GM11168 (cell line): ENCODE measurements at regions not wholly inside any gene's neighbourhood (a gene's known extent, or its start where the extent isn't known, plus 50 kb on each side); places are given as distances from the start of the nearest gene placed in this dataset.

Experiments used
- in situ Hi-C: fragments of 300-500 bp; cut with MboI; formaldehyde crosslinking; loops from one replicate; pipeline ENCODE4 v1.12.0; 2022; ENCODE audit warnings: low sequenced_read_pairs; ENCODE audit not compliant: unreplicated experiment

DNA sequence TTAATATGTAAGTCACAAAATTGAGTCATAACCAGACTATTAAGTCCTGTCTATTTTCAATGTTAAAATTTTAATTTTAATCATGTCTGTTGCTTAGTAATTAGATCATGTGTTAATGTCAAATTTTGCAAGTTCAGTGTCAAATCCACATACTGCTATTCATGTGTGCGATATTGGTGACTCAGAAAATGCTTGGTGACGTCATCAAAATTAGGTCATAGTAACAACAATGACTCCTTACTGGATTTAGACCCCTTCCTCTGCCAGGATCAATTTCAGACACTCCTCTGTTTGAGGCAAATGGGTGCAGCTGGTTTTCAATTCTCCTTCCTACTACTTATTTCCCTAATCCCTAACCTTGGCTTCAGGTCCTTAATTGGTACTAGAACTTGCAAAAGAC lies 1394.3 kb upstream of the SLC10A2 start:
- in situ Hi-C loops: no loop called here

DNA sequence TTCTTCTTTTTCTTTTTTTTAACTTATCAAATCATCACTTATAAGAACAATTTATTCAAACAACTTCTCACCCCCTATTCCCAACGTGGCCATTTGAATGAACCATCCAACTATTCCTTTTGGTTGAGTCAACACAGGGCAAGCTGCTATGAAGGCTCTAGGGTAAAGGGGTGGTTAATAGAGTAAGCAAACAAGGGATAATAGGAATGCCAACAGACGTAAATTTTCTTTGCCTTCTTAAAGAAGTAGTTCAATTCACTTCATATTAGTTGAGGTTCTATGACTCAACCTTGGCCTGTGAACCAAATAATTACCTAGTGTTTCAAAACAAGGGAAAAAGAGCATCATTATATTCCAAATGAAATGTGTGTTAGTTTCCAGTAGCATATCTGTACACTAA lies 1383.8 kb upstream of the SLC10A2 start:
- in situ Hi-C loops: no loop called here

DNA sequence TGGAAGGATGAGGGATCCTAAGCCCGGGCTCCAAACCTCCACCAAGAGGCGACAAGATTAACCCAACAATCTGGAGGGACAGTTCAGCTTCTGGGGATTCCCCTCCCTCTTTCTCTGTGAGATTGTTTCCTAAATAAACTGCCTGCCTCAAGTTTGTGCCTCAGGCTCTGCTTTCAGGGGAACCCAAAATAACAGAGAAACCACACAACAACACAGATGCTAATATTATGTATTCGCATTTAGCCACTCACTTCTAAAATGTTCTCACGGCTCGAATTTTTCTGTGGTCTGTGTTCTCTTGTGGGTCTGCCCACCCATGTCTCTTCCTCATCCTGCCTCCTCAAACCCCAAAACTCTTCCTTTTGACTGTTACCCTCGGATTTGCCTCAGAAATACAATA lies 1381.1 kb upstream of the SLC10A2 start:
- in situ Hi-C loops: no loop called here

DNA sequence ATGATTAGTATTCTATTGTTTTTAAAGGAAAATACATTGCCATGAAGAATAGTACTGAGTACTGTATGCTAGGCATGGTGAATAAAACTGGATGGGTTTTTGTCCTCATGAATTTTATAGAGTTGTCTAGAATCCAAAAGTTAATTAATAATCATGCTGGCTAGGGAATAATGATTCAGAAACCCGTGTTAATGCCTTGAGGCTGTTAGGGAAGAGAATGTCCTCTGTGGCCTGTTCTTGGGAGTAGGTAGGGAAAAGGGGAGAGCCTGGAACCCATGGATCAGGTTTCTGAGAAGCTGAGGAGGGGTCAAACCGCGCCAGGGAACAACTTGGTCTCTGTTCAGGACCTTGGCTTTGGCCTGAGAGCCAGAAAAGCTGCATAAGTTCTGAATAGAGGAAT lies 1376.3 kb upstream of the SLC10A2 start:
- in situ Hi-C loops: no loop called here

DNA sequence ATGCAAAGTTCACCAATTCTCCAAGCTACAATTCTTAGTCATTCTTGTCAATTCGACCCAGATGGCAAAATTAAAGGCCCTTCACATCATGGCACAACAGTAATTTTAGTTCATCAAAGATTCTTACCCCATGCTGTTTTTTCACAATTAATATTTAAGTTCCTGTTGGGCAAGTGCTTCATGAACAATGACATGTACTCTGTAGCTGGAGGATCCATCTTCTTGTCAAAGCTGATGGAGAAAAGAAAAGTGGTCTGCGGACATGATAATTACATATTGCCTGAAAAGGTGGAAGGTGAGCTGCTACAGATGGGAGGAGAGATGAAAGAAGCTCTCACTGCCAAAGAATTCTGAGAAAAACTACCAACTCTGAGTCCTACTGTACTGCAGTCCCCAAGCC lies 1370.3 kb upstream of the SLC10A2 start:
- in situ Hi-C loops: no loop called here

DNA sequence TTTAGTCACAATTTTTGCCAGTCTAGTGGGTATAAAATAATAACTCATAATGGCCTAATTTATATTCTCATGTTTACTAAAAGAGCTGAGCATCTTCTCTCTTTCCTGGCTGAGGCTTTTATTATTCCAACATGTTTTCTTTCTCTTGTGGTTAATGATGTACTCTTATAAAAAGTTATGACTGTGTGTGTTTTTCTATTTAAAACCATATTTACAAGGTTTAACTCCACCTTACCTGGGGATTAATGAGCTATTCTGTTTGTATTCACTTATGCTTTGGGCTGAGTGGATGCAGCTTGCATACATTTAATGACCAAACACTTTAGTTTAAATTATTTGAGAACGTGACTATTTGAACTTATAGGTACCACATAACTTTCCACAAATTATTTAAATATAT lies 1365.7 kb upstream of the SLC10A2 start:
- in situ Hi-C loops: no loop called here

DNA sequence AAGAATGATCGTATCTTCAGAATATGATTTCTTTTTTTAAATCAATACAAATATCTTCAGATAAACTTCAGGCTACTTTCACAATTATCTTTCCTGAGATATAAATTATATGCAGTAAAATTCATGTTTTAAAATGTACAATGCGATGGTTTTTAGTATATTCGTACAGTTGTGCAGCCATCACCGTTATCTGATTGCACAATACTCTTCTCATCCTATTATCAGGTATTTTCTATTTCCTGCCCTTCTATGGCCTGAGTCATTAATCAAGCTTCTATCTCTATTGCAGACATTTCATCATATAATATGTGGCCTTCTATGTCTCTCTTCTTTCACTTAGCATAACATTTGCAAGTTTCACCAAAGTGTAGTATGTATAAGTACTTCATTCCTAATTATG lies 1360.2 kb upstream of the SLC10A2 start:
- in situ Hi-C loops: no loop called here

DNA sequence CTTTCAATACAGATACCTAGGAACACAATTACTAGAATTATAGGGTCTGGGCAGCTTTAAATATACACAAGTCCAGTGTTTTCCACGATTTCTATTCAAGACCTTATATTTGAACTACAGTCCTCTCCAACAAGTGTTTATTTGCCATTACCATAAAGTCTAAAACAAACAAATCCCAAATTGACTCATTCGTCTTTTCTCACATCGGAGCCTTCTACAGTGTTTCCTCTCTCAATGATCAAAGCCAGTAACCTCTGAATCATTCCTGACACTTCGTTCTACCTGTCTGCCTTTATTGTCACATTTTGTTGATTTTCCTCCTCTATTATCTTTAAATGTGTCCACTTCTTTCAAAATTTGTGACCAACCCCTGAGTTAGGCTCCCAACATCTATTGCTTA lies 1356.5 kb upstream of the SLC10A2 start:
- in situ Hi-C loops: no loop called here

DNA sequence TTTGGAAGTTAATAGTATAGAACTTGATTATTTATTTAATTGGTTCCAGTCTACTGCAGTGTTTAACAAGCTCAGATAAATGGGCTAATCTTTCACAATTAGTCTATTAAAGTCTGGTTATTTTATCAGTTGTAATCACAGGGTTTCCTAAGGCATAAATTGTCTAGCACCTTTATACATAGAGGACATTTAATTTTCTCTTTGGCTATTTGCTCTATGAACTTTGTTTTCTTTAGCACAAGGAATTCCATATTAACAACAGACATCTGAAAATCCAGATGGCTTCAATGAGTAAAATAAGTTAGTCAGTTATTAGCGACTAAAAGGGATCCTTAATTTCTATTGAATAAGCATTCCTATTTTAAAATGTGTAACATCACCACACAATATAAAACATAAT lies 1350.8 kb upstream of the SLC10A2 start:
- in situ Hi-C loops: no loop called here

DNA sequence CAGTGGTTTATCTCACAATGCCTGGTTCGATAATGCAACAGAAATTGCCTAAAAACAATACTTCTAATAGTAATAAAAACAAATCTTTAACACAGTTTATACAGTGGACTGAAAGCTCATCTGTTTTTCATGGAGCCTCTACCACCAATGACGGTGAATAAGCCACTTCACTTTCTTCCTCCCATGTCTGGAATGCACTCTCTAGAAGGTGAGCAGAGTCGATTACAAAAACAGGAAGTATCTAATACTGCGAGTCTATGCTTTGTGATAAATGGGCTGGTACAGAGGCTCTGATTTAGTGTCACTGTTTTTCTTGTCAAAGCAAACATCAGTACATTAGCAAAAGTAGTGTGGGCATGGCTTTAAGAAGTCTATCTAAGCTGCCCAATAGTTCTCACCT lies 1348.6 kb upstream of the SLC10A2 start:
- in situ Hi-C loops: no loop called here

DNA sequence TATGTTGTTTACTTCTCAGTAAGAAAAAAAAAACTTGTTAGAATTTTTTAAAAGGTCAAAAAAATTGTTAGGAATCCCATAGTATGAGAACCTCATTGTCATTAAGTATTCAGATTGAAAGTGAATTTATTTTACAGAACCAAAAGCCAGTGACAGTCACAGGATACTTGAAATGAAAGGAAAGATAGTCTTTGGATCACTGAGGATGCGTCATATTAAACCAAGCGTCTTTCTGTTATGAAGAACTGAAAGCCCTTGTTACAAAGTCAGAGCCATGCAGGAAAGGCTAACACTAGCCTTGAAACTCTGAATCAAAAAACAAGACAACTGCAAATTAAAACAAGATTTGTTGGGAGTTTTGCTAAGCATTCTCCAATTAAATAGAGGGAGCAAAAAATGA lies 1348.0 kb upstream of the SLC10A2 start:
- in situ Hi-C loops: no loop called here

DNA sequence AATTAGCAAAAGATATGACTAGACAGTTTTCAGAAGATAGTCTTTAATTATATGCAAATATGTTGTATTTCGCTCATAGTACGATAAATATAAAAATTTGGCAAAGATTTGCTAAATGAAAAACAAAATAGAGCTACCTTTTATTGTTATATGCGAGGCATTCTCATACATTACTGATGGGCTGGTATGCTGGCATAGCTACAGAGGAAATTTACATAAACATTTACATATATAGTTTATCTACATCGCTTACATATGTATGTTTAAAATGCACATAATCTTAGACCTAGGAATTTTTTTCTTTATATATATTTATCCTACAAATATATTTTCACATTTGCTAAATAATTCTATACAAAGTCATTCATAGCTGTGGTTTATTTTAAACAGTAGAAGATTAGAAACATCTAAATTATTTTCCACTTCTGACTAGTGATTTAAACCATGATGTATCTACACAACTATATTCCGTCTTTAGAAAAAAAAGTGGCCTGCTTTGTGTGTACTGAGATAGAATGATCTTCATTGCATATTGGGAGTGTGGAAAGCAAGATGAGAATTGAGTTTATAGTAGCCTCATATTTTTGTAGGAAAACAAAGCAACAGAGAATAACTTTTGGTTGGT lies 1345.0 kb upstream of the SLC10A2 start:
- in situ Hi-C loops: no loop called here

DNA sequence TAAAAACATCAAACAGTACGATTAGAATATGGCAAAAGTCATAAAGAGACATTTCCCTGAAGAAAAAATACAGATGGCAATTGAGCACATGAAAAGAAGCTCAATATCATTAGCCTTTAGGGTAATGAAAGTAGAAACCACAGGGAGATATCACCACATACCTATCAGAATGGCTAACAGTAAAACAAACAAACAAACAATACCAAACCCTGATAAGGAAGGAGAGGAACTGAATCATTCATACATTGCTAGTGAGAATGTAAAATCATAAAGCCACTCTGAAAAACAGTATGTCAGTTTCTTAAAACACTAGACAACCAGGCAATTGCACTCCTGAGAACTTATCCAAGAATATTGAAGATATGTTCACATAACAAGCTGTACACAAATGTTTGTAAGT lies 1342.5 kb upstream of the SLC10A2 start:
- in situ Hi-C loops: no loop called here

DNA sequence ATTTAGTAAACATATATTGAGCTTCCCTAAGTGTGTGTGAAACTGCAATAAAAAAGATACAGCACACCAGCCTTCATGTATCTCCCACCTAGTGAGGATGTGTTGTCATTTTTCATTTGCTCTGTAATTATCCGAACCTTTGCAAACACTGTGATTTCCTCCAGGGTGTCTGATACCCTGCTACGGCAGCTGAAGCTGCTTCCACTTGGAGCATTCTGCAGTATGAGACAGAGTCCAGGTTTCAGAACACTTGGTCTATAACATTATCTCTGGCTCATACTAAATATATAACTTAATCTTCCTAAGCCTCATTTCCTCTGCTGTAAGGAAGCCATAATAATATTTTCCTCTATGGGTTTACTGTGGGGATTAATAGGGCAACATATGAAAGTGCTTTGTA lies 1338.1 kb upstream of the SLC10A2 start:
- in situ Hi-C loops: no loop called here

DNA sequence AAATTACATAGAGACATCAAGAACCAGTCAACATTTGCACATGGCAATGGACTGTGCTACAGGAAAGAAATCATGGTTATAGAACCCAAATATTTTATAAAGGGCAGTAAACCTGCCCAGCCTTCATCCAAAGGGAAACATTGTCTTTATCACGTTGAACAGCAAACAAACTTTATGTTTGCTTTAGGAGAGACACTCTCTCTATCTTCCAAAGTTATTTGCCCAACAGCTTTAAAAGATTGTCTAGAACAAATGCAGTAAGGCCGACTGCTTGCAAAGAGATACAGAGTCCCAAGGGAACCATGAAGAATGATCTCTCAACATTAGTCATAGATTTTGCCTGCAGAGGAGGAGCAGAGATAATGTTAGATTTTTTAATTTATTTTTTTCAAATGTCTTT lies 1323.5 kb upstream of the SLC10A2 start:
- in situ Hi-C loops: no loop called here

DNA sequence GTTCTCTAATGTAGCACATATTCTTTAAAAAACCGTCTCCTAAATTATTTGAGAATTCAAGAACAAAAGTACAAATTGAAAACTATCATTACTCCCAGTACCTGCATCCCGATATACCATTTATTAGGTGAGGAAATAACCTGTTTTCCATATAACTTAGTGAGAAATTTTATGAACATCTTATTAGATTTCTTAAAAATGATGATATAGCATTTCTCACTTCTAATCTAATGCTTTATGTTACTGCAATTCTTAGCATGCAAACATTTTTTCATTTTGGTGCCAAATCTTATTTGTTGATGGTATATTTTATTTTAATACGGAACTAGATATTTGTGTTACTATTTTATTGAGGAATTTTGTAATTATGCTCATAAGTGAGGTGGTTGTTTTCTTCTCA lies 1321.3 kb upstream of the SLC10A2 start:
- in situ Hi-C loops: no loop called here

DNA sequence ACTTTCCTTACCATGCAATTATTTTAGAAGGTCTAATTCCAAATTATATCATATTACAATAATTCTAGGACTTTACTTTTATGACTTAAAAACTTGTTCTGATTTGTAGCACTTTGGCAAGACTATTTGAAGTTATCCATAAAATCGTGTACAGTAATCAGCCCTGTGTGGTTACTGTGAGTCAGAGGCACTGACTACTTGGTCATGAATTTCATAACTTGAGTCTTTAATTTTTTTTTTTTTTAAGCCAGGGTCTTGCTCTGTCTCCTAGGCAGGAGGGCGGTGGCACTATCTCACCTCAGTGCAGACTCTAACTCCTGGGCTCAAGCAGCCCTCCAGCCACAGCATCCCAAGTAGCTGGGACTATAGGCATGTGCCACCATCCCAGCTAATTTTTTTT lies 1319.2 kb upstream of the SLC10A2 start:
- in situ Hi-C loops: no loop called here

DNA sequence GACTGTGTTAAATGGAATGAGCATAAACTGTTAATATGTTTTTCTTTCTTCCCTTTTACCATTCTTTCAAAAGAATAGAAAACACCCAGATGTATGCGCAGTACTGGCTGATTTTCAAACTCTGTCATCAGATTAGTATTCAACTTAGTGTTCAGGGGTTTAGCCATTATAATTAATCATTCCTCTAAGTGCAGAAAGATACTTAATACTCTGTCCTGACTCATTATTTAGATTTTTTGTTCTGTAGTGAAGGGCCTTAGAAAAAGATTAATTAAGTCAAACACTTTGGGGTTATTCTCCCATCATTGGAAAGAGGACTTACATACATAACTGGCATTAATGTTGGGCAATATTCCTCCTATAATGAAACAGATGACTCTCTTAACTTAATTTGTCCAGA lies 1316.7 kb upstream of the SLC10A2 start:
- in situ Hi-C loops: no loop called here

DNA sequence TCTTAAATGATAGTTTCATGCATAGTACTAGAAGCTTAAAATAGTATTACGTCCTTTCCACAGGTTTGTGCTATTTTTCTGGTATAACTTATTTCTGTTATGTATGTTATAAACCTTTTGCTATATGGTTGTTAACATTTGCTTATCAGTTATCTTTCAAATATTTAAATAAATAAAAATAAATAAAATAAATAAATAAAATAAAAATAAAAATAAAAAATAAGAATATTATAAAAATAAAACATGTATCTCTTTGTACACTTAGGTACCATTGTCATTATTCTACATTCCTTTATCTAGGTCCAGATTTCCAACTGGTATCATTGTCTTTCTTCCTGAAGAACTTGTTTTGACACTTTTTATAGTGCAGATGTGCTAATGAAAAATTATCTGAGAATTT lies 1310.4 kb upstream of the SLC10A2 start:
- in situ Hi-C loops: no loop called here

DNA sequence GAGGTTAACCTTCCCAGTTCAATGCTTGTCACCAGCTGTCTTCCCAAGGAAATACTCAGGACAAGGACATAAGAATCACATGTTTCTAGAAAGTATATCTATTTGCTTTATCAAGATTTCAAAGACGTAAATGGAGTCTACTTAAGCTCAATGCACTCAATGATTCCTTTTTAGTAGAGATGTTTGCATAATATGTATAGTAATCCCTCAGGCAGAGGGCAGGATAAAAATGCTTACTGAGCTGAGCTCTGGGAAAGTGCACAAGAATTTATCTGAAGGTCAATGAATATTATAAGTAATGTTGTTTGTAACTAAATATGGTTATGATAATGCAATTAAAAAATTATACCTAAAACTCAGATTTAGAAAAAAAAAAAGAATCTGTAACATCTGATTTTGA lies 1309.4 kb upstream of the SLC10A2 start:
- in situ Hi-C loops: no loop called here

DNA sequence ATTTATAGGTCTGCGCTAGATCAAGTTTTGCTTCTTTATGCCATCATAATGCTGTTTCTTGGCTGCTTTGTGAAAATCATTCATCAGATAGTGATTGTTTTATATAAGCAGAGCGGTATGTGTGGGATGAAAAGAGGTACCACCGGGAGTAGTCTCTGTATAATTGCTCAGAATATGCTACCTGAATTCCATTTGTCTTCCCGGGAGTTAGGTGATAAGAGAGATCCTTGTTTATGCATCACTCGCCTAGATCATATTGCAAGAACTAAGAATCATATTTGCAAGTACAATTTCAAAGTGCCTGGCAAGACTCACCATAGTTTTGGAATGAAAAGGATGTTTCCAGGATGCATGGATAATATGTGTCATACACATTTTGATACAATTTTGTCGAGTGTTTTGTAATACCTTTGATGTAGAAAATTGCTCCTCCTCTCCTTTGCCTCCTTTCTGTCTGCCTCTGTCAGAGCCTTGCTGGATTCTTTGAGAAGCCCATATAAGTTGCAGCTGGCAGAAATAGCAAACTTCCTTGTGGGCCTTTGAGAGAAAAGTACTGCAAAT lies 1306.0 kb upstream of the SLC10A2 start:
- in situ Hi-C loops: no loop called here

DNA sequence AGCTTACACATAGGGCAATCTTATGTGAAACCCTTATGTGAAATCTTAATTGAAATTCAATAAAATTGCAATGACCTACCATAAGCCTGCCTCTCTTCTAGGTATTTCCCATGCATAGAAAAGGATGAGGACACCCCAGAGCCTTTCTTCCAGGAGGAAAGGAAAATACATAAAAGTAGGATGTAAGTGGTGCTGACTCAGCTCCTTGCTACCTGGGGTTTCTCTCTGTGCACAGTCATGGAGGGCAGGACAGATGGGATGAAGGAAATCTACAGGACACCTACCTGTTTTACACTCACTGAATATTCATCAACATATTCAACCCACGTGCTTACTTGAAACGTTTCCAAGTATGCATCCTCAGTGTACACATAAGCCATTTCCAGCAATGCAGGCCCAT lies 1299.2 kb upstream of the SLC10A2 start:
- in situ Hi-C loops: no loop called here
